Fibroblast of lung (primary cell): ENCODE measurements at regions not wholly inside any gene's neighbourhood (a gene's known extent, or its start where the extent isn't known, plus 50 kb on each side); places are given as distances from the start of the nearest gene placed in this dataset.

ENCODE experiments used
- DNase-seq, 2 donors: peaks; one replicate each; pipeline versions ENCODE4 v3.0.0 to v3.0.0-alpha.2; 2010; ENCODE audit warnings: low read depth in 2 of 2
- H2AFZ ChIP-seq: 2 replicates; pipeline ENCODE4 v1.5.1; 2012; ENCODE audit warnings: low read length, control low read depth, inconsistent platforms
- H3K27ac ChIP-seq: 2 replicates; pipeline ENCODE4 v1.5.1; 2011; ENCODE audit warnings: low read length, control low read depth; ENCODE audit not compliant: insufficient read depth
- H3K27me3 ChIP-seq: 2 replicates; pipeline ENCODE4 v1.5.1; 2011; ENCODE audit warnings: mild to moderate bottlenecking, low read length; ENCODE audit not compliant: control insufficient read depth, insufficient read depth
- H3K36me3 ChIP-seq: 2 replicates; pipeline ENCODE4 v1.5.1; 2011; ENCODE audit warnings: low read length; ENCODE audit not compliant: control insufficient read depth, insufficient read depth
- H3K4me1 ChIP-seq: 2 replicates; pipeline ENCODE4 v1.5.1; 2011; ENCODE audit warnings: low read length; ENCODE audit not compliant: control insufficient read depth, insufficient read depth; ENCODE audit errors: extremely low read depth
- H3K4me2 ChIP-seq: 2 replicates; pipeline ENCODE4 v1.5.1; 2011; ENCODE audit warnings: low read length, control low read depth; ENCODE audit not compliant: insufficient read depth; ENCODE audit errors: extremely low read depth
- H3K4me3 ChIP-seq, 4 experiments: fragments of 200-600 bp in 1 of 4; sonication (generic) in 1 of 4; replicated peaks in 1 of 4; 2 replicates each; pipeline ENCODE4 v1.5.1; 2011 to 2016; ENCODE audit warnings: low read length in 4 of 4, low read depth in 3 of 4, mild to moderate bottlenecking in 3 of 4, control low read depth in 2 of 4, inconsistent platforms in 1 of 4, mixed read lengths in 1 of 4; ENCODE audit not compliant: insufficient read depth in 1 of 4; ENCODE audit errors: control extremely low read depth in 1 of 4
- H3K79me2 ChIP-seq: 2 replicates; pipeline ENCODE4 v1.5.1; 2012; ENCODE audit warnings: mild to moderate bottlenecking, low read length, inconsistent platforms; ENCODE audit not compliant: control insufficient read depth, insufficient read depth
- H3K9ac ChIP-seq: 2 replicates; pipeline ENCODE4 v1.5.1; 2011; ENCODE audit warnings: mild to moderate bottlenecking, low read length, control low read depth; ENCODE audit not compliant: insufficient read depth
- H3K9me3 ChIP-seq: 2 replicates; pipeline ENCODE4 v1.5.1; 2012; ENCODE audit warnings: low read depth, low read length; ENCODE audit not compliant: control insufficient read depth, insufficient read depth
- H4K20me1 ChIP-seq: 2 replicates; pipeline ENCODE4 v1.5.1; 2011; ENCODE audit warnings: low read length; ENCODE audit not compliant: control insufficient read depth, insufficient read depth; ENCODE audit errors: extremely low read depth
- CTCF ChIP-seq, 2 donors: IDR thresholded peaks in 1 of 2; conservative IDR thresholded peaks in 1 of 2; 1 replicate in 1 of 2; 2 replicates in 1 of 2; pipeline ENCODE4 v1.5.1; 2011 to 2012; ENCODE audit warnings: low read length in 2 of 2, control low read depth in 1 of 2, inconsistent platforms in 1 of 2, low read depth in 1 of 2, mild to moderate bottlenecking in 1 of 2
- EZH2 ChIP-seq: IDR thresholded peaks from 2 replicates; pipeline ENCODE4 v1.5.1; 2012; ENCODE audit warnings: low read length, control low read depth, mild to moderate bottlenecking; ENCODE audit errors: missing control alignments

- H2AFZ ChIP-seq, result no peak overlapping the region
These were observed 1084.9 kb downstream of the TBC1D22A start for GRCh38 chr22:47847131-47847890.

GRCh38 chr22:47846206-47846605, 1083.8 kb downstream of the TBC1D22A start:
- no peaks in the 10 kb centered on the region for H3K4me1 ChIP-seq
- no peak overlapping the region for H3K4me2 ChIP-seq
- no peaks in the 10 kb centered on the region for H4K20me1 ChIP-seq
- no peaks in the 10 kb centered on the region for H3K36me3 ChIP-seq
- no peak for DNase-seq
- H3K79me2 ChIP-seq, result no peaks in the 10 kb centered on the region
- no peaks in the 10 kb centered on the region for H3K9me3 ChIP-seq
- H3K27ac ChIP-seq, result no peak overlapping the region
- no peaks in the 10 kb centered on the region for H3K27me3 ChIP-seq
- no peak overlapping the region for H3K9ac ChIP-seq
- no peak overlapping the region for H3K4me3 ChIP-seq
- H2AFZ ChIP-seq, result no peak overlapping the region
- TF ChIP-seq EZH2 (no peak), CTCF (conservative IDR thresholded peaks at IDR 0.05 in 1 of 2, IDR thresholded peaks at IDR 0.05 in 1 of 2; ENCODE audit: low read depth in 1 of 2, low read length in 2 of 2) (no peak)

More at GRCh38 chr22:47847131-47847890, 1084.9 kb downstream of the TBC1D22A start:
- Histone ChIP-seq H3K9ac (no peak overlapping the region), H3K27ac (no peak overlapping the region), H3K9me3 (no peaks in the 10 kb centered on the region), H3K79me2 (no peaks in the 10 kb centered on the region), H3K4me2 (no peak overlapping the region), H3K4me1 (no peaks in the 10 kb centered on the region), H3K36me3 (no peaks in the 10 kb centered on the region), H3K27me3 (no peaks in the 10 kb centered on the region), H4K20me1 (no peaks in the 10 kb centered on the region), H3K4me3 (no peak overlapping the region)
- no peak for DNase-seq
- TF ChIP-seq EZH2, result no peak
- TF ChIP-seq CTCF (conservative IDR thresholded peaks at IDR 0.05 in 1 of 2, IDR thresholded peaks at IDR 0.05 in 1 of 2; ENCODE audit: low read depth in 1 of 2, low read length in 2 of 2), result no peak

- DNase-seq, result no peak
- no peaks in the 10 kb centered on the region for H3K79me2 ChIP-seq
- H3K36me3 ChIP-seq, result no peaks in the 10 kb centered on the region
- H3K4me3 ChIP-seq, result no peak overlapping the region
- no peak for TF ChIP-seq CTCF (conservative IDR thresholded peaks at IDR 0.05 in 1 of 2, IDR thresholded peaks at IDR 0.05 in 1 of 2; ENCODE audit: low read depth in 1 of 2, low read length in 2 of 2)
- TF ChIP-seq EZH2, result no peak
- no peak overlapping the region for H3K9ac ChIP-seq
- no peaks in the 10 kb centered on the region for H4K20me1 ChIP-seq
- no peaks in the 10 kb centered on the region for H3K27me3 ChIP-seq
- no peaks in the 10 kb centered on the region for H3K4me1 ChIP-seq
- no peak overlapping the region for H3K27ac ChIP-seq
- H2AFZ ChIP-seq, result no peak overlapping the region
- no peak overlapping the region for H3K4me2 ChIP-seq
- no peaks in the 10 kb centered on the region for H3K9me3 ChIP-seq
These were observed 1079.7 kb downstream of the TBC1D22A start for GRCh38 chr22:47842119-47842518.
